Stimulated activated CD4-positive, alpha-beta T cell treated with anti-CD3 and anti-CD28 coated beads, Interleukin-2, amount 100 ng/mL, for 24 hours (primary cell): ENCODE measurements at regions not wholly inside any gene's neighbourhood (a gene's known extent, or its start where the extent isn't known, plus 50 kb on each side); places are given as distances from the start of the nearest gene placed in this dataset.

Experiments
- DNase-seq, 2 donors: peaks; one replicate each; pipeline ENCODE4 v3.0.0-alpha.2; 2020

DNA sequence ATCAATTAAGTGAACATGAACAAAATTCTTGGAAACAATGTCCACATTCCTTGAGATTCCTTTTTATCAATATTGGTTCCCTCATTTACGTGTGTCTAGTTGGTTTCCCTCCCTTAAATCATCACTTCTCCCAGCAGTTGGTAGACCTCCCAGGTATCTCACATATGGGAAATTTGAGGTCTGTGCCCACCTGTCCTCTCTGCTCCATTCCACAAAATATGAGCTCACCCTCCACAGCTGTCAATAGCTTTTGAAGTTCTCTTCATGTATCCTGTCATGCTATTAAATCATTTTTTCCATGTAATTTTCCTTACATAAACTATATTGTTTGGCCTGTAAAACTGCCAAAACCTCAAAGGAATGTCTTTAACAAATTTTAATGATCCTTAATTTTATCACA, 992.2 kb upstream of the ACVR2A start:
- DNase-seq, result no peak

DNA sequence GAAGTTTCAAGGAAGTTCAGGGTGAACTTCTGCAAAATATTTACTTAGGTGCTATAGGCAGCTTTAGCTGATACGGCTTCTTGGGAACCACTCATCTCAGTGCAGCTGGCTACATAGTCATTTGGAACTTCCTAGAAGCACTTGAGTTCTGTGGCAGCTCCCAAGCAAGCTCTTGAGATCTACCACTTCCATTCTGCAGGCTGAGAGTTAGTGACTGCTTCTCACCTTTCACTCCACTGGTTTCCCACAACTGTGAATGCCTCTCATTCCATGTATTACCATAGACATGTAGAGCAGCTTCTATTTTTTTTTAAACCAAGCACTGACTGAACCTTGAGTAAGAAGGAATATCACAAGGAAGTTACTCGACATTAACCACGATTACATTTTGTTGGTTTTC, 994.1 kb upstream of the ACVR2A start:
- DNase-seq, result no peak

DNA sequence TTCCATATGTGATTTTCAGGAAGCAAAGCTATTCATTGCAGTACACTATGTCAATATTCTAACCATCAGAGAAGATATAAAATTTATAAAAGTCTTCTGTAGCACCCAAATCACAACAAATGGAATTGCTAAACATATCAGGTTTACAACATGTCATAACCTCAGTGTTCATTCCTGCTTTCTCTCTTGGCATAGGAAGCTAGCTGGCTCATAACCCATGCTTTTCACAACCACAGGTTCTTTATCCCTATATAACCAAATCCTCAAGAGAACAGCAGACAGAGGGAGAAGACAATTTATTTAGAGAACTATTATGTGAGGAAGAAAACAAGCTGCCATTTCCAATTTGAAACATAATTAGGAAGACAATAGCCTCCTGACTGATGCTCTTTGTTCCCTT, 997.0 kb upstream of the ACVR2A start:
- DNase-seq, result no peak

DNA sequence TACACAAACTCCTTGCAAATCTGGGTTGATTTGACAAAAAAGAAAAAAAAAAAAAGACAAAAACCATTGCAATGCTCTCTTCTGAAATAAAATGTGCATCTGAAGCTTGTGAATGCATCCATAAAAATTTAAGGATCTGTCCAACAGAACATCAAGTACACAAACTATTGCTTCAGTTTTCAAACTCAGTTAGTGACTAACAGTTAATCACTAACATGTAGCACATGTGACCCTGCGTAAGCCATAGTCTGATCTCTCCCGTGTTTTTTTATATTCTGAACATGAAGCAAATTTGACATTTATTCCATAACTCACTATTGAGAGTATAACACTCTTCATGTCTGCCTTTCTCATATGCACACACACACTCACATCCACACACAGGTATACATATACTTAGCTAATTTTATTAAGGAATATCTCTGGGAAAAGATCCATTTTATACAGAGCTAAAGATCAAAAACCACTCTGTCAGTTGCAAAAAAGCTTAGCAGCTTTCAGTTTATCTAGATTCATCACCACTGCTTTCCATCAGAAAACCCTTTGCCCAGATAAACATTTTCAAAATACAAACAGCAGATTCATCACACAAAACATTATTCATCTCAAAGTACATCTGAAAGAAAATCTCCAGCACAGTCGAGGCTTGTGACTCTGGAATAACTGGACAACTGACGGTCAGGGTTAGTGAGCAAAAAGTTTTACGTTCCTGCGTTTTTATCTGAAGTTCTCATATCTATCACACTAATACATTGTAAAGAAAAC, 1000.4 kb upstream of the ACVR2A start:
- no peak for DNase-seq

DNA sequence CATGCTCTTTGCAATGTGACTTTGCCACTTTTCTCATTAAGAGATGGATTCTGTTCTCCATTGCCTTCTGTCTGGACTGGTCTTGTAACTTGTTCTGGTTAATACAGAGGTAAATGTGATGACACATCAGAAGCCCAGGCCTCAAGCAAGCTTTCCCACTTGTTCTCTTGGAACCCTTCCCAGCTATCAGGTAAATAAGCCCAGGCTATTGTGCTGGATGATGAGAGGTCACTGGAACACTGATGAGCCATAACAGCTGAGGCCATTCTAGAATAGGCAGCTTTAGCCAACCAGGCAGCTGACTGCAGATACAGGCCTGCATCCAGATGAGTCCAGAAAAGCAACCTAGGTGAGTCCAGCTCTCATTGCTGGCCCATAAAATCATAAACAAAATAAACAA, 1007.0 kb upstream of the ACVR2A start:
- no peak for DNase-seq

DNA sequence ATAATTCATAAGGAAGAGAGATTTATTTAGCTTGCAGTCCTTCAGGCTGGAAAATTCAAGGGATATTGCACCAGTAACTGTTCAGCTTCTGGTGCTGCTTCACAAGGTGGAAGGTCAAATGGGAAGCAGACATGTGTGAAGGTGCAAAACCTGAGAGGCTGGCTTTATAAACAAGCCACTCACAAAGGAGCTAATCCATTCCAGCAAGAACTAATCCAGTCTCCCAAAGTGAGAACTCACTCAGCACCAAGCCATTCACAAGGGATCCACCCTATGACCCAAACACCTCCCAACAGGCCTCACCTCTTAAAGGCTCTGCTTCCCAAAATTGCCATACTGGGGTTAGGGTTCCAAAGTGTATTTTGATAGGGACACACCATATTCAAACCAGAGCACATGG, 1018.4 kb upstream of the ACVR2A start:
- no peak for DNase-seq

DNA sequence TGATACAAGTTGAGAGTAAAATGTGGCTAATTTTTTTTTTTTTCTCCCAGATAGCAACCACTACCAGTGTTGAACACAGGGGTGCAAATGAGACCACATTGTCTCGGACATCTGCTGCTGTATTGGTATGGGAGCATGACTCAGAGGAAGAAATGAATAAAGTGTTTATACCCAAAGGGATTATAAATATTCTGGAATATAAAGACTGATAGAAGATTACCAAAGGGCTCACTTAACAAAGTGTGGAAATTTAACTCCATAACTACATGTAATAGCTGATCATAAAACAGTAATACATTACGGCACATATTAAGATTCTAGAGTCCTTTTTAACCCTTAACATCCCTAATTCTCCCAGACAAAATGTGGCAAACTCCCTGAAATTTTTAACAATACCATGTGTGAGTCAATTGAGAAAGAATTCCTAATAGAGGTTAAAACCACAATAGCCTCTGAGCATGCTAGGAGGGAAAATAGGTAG, 1023.0 kb upstream of the ACVR2A start:
- no peak for DNase-seq

DNA sequence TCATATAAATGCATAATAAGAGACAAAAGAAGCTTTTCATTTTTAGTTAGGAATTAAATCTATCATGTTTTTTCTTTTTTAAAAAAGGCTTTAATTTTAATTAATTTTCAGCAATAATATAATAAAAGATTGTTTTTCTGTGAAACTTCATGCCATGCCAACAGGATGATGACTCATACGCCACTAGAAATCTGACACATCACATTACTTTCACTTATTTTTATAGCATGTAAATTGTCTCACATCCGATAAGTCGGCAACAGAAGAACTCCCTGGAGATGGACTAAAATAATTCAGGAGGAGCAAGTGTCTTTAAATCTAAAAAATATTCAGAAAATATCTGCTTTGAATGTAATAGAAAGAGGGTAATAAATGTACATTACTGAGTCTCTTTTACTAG, 1024.2 kb upstream of the ACVR2A start:
- no peak for DNase-seq

DNA sequence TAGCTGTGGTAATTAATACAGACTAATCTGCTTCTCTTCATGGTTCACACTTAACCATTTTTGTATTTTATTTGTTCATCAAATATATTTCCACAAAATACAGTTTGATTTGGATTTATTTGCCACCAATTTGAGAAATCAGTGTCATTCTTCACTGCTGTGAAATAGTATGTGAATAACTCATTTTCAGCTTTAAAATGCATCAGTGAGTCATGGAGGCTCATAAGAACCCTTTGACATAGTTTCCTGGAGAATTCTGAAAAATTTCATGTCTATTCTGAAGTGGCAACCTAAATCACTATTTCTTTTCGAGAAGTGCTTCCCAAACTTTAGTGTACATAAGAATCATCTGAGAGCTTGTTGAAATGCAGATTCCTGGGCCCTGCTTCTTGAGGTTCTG, 1026.7 kb upstream of the ACVR2A start:
- DNase-seq, result no peak

DNA sequence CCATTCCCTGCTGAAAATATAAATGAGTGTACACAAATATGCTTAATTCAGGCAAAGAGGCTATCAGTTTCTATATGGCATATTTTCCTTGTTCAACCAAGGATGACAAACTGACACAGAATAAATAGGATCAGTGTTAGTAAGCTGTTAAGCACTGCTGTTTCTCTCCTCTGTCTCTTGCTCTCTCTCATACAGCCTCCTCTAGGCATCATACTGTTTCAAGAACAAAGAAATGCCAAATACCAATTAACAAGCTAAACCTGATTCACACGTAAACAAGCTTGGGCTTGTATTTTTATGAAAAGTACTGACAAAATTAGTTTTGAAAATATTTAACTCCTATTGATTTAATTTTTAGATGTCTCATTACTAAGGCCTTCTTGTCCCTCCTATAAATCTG, 1027.2 kb upstream of the ACVR2A start:
- DNase-seq, result no peak

DNA sequence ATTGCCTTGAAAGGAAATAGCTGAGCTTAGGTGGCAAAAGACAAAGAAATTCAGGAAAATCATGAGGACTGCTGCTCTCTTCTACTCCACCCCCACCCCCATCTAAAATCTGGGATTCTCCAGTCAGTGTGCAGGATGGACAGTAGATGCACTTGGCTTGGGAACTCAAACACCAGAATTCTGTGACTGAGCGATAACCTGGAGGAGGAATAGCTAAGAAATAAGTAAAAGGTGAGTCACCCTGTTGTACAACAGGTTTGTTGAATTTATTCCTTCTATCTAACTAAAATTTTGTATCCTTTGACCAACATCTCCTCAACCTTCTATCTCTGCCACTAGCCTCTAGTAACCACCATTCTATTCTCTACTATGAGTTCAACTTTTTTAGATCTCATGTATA, 1029.9 kb upstream of the ACVR2A start:
- no peak for DNase-seq

DNA sequence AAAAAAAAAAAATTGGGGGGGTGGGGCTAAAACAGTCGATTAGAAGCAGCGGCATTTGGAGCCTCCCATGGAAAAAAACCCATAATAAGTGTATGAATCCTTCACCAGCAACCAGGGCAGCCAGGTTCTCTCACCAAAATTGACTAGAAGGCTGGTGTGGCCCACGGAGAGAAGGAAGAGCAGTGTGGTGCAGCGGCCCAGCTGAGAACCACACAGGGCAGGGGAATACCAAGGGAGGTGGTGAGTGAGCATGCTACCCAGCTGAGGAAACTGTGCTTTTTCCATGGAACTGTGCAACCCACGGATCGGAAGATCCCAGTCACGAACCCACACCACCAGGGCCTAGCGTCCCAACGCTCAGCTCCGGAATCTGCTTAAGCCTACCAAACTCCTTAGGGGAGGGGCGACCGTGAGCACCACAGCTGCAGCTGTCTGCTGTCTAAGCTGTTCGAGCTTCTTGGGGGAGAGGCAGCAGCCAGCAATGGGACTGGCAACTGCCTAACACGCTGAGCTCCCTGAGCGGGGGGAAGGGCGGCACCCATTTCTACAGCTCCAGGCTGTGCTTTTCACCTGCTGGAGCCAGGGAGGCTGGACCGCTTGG, 1037.2 kb upstream of the ACVR2A start:
- no peak for DNase-seq

DNA sequence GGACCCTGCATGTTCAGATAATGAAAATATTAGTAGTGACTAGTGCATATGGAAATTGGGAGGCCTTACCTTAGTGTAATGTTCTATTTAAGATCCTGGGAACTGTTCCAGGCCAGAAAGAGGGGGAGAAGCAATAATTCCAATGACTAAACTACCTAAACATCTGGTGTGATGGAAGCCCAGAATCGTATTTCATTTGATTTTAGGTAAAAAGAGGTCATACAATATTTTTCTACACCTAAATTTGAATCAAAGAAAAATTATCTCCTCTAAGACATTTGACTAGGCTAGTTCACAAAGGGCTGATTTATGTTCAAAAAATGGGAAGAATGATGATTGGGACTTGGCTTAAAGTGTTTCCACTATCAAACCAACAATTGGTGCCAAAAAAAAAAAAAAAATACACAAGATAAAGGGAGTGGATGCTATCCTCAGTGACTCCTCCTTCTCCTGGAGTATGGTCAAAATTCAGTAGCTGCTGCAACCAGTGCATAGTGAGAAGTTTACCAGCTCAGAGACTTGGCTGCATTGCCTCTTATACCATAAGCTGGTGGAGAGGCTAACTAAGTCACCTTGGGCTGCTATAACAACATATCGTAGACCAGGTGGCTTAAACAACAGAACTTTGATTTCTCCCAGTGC, 1038.3 kb upstream of the ACVR2A start:
- no peak for DNase-seq

DNA sequence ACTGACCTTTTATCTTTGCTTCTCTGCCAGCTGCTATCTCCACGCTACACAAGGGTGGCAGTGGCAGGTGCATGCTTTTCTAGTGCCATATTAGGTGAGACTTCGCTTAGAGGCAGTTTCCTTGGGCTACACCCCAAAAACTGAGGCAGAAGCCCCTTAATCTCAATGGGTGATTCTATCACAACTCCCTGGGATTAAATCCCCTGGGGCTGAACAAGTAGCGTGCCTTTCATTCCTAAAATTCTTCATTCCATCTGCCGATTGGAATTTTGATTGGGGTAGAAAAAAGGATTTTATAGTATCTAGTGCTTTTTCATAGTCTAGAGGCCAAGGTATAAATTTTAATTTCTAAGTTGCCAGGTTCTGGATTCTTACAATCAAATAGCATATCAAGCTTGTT, 1040.5 kb upstream of the ACVR2A start:
- DNase-seq, result no peak

DNA sequence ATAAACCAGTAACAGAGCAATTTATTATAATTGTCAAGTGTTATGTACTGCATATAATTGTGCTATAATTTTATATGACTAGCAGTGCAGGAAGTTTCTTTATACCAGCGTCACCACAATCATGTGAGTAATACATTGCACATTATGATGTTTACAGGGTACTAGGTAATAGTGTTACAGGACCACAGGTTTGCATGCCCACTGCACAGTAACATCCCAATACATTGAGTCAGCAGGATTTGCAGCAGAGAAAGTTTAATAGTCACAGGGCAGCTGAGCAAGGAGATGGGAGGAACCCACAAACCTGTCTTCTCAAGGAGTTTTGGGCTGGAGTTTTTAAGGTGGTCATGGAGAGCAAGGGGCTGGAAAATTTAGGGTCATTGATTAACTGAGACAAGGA, 1042.9 kb upstream of the ACVR2A start:
- DNase-seq, result no peak

DNA sequence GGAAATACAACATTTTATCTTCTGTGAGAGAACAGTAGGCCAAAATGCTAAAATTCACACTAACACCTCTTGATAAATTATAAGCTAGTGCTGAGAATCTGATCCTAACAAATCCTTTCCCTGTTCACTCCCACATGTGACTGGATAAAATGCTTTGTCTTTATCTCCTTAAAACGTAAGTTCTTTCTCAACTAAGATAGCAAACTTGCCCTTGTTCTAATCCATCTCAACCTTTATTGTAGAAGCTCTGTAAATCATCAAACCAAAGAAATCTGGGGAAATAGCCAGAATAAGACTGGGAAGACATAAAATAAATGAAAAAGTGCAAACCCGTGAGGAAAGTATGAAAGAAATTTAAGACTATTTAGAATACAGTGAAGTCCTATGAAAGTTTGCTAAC, 1058.4 kb upstream of the ACVR2A start:
- DNase-seq, result no peak

DNA sequence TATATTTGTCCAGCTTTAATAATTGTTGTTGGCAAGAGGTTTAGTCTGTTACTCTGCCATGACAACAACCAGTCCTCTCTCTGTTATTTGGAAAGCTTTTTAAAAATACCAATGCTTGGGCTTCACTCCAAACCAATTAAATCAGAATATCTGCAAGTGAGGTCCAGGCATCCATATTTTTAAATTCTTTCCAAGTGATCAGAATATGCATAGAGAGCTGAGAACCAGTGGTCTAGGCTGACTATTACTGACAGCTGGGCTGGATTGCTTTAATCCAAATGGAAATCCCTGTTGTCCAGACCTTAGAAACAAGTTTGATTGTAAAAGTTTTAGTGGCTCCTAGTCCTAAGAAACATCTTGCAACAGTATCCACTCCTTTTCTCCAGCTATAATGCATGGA, 1059.7 kb upstream of the ACVR2A start:
- no peak for DNase-seq

DNA sequence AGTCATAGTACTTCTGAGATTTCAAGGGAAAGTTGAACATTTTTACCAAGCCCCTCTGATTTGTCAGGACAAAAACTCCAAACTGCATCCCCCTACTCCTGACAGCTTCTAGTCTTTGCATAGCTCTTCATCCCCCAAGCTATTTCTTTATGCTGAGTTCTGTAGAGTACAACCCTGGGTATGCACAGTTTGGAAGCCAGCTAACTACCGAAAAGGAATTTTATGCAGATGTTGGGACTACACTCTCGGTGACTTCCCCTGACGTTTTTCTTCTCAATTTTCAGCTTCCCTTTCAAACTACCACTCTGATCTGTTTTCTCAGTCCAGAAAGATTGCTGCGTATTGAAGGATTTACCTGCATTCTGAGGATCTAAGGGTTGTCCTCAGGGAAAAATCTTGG, 1060.2 kb upstream of the ACVR2A start:
- DNase-seq, result no peak

DNA sequence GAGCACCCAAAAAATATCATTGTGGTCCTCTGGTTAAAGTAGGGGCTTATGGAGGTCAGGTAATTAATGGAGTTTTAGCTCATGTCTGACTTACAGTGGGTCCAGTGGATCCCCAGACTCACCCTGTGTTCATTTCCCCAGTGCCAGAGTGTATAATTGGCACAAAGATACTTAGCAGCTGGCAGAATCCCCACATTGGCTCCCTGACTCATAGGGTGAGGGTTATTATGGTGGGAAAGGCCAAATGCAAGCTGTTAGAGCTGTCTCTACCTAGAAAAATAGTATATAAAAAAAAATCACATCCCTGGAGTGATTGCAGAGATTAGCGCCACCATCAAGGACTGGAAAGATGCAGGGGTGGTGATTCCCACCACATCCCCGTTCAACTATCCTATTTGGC, 1067.6 kb upstream of the ACVR2A start:
- no peak for DNase-seq

DNA sequence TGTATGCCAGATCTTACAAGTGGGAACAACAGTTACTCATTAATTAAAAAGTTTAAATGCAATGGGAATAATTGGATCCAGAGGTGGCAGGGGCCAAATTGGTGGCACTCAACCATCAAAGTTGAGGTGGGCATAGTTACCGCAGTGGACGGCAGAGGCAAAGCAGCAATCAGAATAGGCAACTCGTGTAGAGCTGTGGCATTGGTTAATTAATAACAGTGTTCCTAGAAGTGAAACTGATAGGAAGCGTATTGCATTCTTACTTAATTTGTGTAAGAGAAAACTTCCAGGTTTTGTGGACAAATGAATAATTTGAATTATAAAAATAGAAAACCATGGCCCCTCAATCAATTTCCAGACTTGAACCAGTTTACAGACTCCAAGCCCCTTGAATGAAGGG, 1068.2 kb upstream of the ACVR2A start:
- DNase-seq, result no peak

DNA sequence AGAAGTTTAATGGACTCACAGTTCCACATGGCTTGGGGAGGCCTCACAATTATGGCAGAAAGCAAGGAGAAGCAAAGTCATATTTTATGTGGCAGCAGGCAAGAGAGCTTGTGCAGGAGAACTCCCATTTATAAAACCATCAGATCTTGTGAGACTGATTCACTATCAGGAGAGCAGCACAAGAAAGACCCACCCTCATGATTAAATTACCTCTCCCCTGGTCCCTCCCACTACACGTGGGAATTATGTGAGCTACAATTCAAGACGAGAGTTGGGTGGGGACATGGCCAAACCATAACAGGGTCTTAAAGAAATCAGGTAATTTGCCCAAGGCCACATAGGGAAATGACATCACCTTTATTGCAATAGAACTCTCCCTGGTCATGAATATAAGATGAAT, 1073.3 kb upstream of the ACVR2A start:
- no peak for DNase-seq

DNA sequence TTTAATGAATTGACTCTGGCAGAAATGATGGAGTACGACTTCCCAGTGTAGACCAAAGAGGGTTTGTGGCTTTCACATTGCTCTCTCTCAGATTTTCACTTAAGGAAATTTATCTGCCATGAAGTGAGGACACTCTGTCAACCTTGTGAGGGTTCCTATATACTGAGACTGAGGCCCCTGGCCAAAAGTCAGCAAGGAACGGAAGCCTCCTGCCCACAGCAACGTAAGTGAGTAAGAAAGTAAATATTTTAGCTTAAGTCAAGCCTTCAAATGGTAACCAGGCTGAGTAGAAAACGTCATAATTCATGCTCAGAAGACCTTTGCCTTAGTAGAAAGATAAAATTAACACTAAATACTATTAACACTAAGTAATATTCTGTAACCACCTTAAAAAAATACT, 1080.5 kb upstream of the ACVR2A start:
- no peak for DNase-seq

DNA sequence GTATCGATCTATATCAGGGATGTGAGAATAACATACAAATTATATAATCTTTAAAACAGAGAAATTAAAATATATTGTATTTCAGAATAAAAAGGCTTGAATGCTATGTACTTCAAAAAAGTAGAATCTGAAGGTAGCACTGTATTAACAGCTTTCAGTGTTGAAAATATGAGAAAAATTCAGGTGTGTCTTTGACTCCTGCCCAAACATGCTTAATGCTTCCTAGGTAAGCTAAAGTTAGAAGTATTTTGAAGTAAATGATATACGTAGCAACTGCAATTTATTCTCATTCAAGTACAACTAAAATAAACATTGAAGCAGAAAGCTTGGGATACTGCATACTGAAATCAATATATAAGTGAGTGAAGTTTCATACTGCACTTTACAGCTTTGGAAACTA, 1082.0 kb upstream of the ACVR2A start:
- DNase-seq, result no peak

DNA sequence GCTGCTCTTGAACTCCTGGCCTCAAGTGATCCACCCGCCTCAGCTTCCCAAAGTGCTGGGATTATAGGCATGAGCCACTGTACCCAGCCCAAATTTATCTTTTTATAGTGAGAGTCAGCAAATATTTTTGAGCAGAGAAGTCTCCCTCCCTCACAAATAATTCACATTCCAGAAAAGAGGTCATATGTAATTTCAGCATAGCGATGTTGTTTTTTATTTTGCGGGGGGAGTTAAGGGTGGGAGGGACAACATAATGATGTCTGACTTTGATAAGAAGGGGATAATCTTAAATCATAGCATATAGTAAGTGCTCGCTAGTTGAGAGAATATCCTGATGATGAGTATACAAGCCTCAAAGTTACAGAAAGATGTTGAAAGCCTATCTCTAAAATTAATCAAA, 1090.2 kb upstream of the ACVR2A start:
- DNase-seq, result no peak

DNA sequence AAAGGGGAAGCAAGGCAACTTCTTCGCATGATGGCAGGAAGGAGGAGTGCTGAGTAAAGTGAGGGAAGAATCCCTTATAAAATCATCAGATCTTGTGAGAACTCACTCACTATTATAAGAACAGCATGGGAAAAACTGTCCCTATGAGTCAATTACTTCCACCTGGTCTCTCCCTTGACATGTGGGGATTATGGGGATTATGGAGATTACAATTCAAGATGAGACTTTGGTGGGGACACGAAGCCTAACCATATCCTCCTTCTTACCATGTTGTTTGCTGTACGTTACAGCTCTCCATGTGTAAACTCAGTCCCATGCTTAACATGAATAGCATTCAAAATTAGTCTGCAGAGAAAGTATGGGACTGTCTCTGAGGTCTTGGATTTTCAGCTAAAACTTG, 1096.8 kb upstream of the ACVR2A start:
- no peak for DNase-seq
